GM10266 (cell line): ENCODE measurements at regions not wholly inside any gene's neighbourhood (a gene's known extent, or its start where the extent isn't known, plus 50 kb on each side); places are given as distances from the start of the nearest gene placed in this dataset.

Experiments
- DNase-seq: peaks from one replicate; pipeline ENCODE4 v3.0.0; 2012; ENCODE audit errors: extremely low spot score
- CTCF ChIP-seq: IDR thresholded peaks from 2 replicates; pipeline ENCODE4 v1.5.1; 2012; ENCODE audit warnings: mild to moderate bottlenecking, low read depth; ENCODE audit not compliant: control insufficient read depth, insufficient read depth; ENCODE audit errors: missing control alignments

GRCh38 chr7:41870461-41871138, 167.7 kb upstream of the INHBA start:
- no peak for TF ChIP-seq CTCF
- no peak for DNase-seq

- DNase-seq, result no peak
- TF ChIP-seq CTCF, result no peak
Measured at GRCh38 chr7:41869997-41870396, 167.1 kb upstream of the INHBA start.

- TF ChIP-seq CTCF, result no peak
- DNase-seq, result no peak
Measured at GRCh38 chr7:41869596-41869995, 166.7 kb upstream of the INHBA start.

GRCh38 chr7:41869091-41869490, 166.2 kb upstream of the INHBA start:
- no peak for DNase-seq
- no peak for TF ChIP-seq CTCF

GRCh38 chr7:41867639-41868280, 164.9 kb upstream of the INHBA start:
- no peak for TF ChIP-seq CTCF
- no peak for DNase-seq

- no peak for DNase-seq
- no peak for TF ChIP-seq CTCF
Measured at GRCh38 chr7:41862261-41862660, 159.4 kb upstream of the INHBA start.

- no peak for DNase-seq
- TF ChIP-seq CTCF, result no peak
Measured at GRCh38 chr7:41861642-41862041, 158.8 kb upstream of the INHBA start.
